WTC11 (cell line): ENCODE measurements at regions not wholly inside any gene's neighbourhood (a gene's known extent, or its start where the extent isn't known, plus 50 kb on each side); places are given as distances from the start of the nearest gene placed in this dataset.

Experiments
- ATAC-seq: fragments of 200-7000 bp; cut with Tn5 transposase; 2 replicates; pipeline ENCODE4 v1.10.0; 2021; ENCODE audit warnings: mild to moderate bottlenecking, moderate library complexity
- CTCF ChIA-PET: fragments of 300-600 bp; sonication (Branson Sonifier 250); formaldehyde crosslinking; loops from one replicate; lab custom pipeline; 2021; ENCODE audit warnings: antibody characterized with exemption; lab: Charles Lee
- POLR2A ChIA-PET: fragments of 350-600 bp; sonication (Branson Sonifier 250); formaldehyde crosslinking; loops from one replicate; lab custom pipeline; 2021; ENCODE audit warnings: antibody characterized with exemption; lab: Charles Lee
- DNase-seq: peaks from one replicate; pipeline ENCODE4 v3.0.0; 2021; ENCODE audit warnings: low spot score
- H3K27ac Mint-ChIP-seq: 2 replicates; pipeline ENCODE4 v1.8.0; 2021; ENCODE audit warnings: mixed read lengths
- H3K27me3 Mint-ChIP-seq: 2 replicates; pipeline ENCODE4 v1.8.0; 2021; ENCODE audit warnings: low read depth, mild to moderate bottlenecking, moderate library complexity, mixed read lengths
- H3K36me3 Mint-ChIP-seq: 2 replicates; pipeline ENCODE4 v1.8.0; 2021; ENCODE audit warnings: mixed read lengths
- H3K4me1 Mint-ChIP-seq: 2 replicates; pipeline ENCODE4 v1.8.0; 2022; ENCODE audit warnings: mixed read lengths
- H3K4me3 Mint-ChIP-seq: 2 replicates; pipeline ENCODE4 v1.8.0; 2021; ENCODE audit warnings: mild to moderate bottlenecking, moderate library complexity, mixed read lengths
- H3K9me3 Mint-ChIP-seq: 2 replicates; pipeline ENCODE4 v1.8.0; 2021; ENCODE audit warnings: mixed read lengths
- ATF1 ChIP-seq: sonication (generic); formaldehyde crosslinking; IDR thresholded peaks from 2 replicates; pipeline ENCODE4 v1.8.1; 2023; ENCODE audit warnings: mild to moderate bottlenecking, moderate library complexity, missing genetic modification reagents
- CREB1 ChIP-seq: sonication (generic); formaldehyde crosslinking; IDR thresholded peaks from 2 replicates; pipeline ENCODE4 v1.8.0; 2023; ENCODE audit warnings: mild to moderate bottlenecking, missing genetic modification reagents
- FOXP1 ChIP-seq: sonication (generic); formaldehyde crosslinking; IDR thresholded peaks from 2 replicates; pipeline ENCODE4 v1.8.0; 2022; ENCODE audit warnings: missing genetic modification reagents, mild to moderate bottlenecking, moderate library complexity, borderline replicate concordance
- KAT7 ChIP-seq: sonication (generic); formaldehyde crosslinking; IDR thresholded peaks from 2 replicates; pipeline ENCODE4 v1.8.1; 2023; ENCODE audit warnings: missing genetic modification reagents, mild to moderate bottlenecking, borderline replicate concordance
- NFATC4 ChIP-seq: fragments of 250-450 bp; sonication (Bioruptor Pico); IDR thresholded peaks from 2 replicates; pipeline ENCODE4 v1.9.0; 2021; ENCODE audit warnings: mild to moderate bottlenecking
- PRDM15 ChIP-seq: sonication (generic); formaldehyde crosslinking; IDR thresholded peaks from 2 replicates; pipeline ENCODE4 v1.8.0; 2022; ENCODE audit warnings: missing genetic modification reagents
- TP53 ChIP-seq: sonication (generic); formaldehyde crosslinking; IDR thresholded peaks from 2 replicates; pipeline ENCODE4 v1.8.1; 2023; ENCODE audit warnings: mild to moderate bottlenecking, missing genetic modification reagents
- ZBTB21 ChIP-seq: sonication (generic); formaldehyde crosslinking; IDR thresholded peaks from 2 replicates; pipeline ENCODE4 v1.8.1; 2023; ENCODE audit warnings: mild to moderate bottlenecking, missing genetic modification reagents, borderline replicate concordance
- ZNF317 ChIP-seq: sonication (generic); formaldehyde crosslinking; IDR thresholded peaks from 2 replicates; pipeline ENCODE4 v1.8.1; 2023; ENCODE audit warnings: low read depth, mild to moderate bottlenecking, moderate library complexity, missing genetic modification reagents, borderline replicate concordance
- TF ChIP-seq, protein P1 (sequence below): sonication (generic); formaldehyde crosslinking; IDR thresholded peaks from 2 replicates; pipeline ENCODE4 v1.8.1; 2023; ENCODE audit warnings: mild to moderate bottlenecking, missing genetic modification reagents, borderline replicate concordance
- TF ChIP-seq, protein P2 (sequence below): fragments of 250-450 bp; sonication (Bioruptor Pico); IDR thresholded peaks from 2 replicates; pipeline ENCODE4 v1.9.0; 2021; ENCODE audit warnings: mild to moderate bottlenecking
- TF ChIP-seq, protein P3 (sequence below): fragments of 250-450 bp; sonication (Bioruptor Pico); IDR thresholded peaks from 2 replicates; pipeline ENCODE4 v1.8.0; 2021; ENCODE audit warnings: mild to moderate bottlenecking
- TF ChIP-seq, protein P4 (sequence below): sonication (generic); formaldehyde crosslinking; IDR thresholded peaks from 2 replicates; pipeline ENCODE4 v1.8.0; 2022; ENCODE audit warnings: mild to moderate bottlenecking, missing genetic modification reagents
- TF ChIP-seq, protein P5 (sequence below): sonication (generic); formaldehyde crosslinking; IDR thresholded peaks from 2 replicates; pipeline ENCODE4 v1.8.0; 2023; ENCODE audit warnings: missing genetic modification reagents, mild to moderate bottlenecking, borderline replicate concordance

DNA sequence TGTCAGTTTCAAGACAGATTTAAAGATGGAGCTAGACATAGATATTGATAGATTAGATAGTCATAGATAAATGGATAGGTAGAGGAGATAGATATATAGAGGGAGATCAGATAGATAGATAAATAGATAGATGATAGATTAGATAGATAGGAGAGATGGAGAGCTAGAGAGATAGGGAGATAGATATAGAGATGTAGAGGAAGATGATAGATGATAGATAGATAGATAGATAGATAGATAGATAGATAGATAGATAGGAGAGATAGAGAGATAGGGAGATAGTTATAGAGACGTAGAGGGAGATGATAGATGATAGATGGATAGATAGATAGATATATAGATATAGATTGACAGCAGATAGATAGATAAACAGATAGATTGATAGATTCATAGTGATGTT, 1038.8 kb upstream of the AUTS2 start (continued):
- TF ChIP-seq, protein P1, sequence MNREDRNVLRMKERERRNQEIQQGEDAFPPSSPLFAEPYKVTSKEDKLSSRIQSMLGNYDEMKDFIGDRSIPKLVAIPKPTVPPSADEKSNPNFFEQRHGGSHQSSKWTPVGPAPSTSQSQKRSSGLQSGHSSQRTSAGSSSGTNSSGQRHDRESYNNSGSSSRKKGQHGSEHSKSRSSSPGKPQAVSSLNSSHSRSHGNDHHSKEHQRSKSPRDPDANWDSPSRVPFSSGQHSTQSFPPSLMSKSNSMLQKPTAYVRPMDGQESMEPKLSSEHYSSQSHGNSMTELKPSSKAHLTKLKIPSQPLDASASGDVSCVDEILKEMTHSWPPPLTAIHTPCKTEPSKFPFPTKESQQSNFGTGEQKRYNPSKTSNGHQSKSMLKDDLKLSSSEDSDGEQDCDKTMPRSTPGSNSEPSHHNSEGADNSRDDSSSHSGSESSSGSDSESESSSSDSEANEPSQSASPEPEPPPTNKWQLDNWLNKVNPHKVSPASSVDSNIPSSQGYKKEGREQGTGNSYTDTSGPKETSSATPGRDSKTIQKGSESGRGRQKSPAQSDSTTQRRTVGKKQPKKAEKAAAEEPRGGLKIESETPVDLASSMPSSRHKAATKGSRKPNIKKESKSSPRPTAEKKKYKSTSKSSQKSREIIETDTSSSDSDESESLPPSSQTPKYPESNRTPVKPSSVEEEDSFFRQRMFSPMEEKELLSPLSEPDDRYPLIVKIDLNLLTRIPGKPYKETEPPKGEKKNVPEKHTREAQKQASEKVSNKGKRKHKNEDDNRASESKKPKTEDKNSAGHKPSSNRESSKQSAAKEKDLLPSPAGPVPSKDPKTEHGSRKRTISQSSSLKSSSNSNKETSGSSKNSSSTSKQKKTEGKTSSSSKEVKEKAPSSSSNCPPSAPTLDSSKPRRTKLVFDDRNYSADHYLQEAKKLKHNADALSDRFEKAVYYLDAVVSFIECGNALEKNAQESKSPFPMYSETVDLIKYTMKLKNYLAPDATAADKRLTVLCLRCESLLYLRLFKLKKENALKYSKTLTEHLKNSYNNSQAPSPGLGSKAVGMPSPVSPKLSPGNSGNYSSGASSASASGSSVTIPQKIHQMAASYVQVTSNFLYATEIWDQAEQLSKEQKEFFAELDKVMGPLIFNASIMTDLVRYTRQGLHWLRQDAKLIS (CRISPR knock-in tag): no peak
- TF ChIP-seq, protein P2, sequence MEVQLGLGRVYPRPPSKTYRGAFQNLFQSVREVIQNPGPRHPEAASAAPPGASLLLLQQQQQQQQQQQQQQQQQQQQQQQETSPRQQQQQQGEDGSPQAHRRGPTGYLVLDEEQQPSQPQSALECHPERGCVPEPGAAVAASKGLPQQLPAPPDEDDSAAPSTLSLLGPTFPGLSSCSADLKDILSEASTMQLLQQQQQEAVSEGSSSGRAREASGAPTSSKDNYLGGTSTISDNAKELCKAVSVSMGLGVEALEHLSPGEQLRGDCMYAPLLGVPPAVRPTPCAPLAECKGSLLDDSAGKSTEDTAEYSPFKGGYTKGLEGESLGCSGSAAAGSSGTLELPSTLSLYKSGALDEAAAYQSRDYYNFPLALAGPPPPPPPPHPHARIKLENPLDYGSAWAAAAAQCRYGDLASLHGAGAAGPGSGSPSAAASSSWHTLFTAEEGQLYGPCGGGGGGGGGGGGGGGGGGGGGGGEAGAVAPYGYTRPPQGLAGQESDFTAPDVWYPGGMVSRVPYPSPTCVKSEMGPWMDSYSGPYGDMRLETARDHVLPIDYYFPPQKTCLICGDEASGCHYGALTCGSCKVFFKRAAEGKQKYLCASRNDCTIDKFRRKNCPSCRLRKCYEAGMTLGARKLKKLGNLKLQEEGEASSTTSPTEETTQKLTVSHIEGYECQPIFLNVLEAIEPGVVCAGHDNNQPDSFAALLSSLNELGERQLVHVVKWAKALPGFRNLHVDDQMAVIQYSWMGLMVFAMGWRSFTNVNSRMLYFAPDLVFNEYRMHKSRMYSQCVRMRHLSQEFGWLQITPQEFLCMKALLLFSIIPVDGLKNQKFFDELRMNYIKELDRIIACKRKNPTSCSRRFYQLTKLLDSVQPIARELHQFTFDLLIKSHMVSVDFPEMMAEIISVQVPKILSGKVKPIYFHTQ (CRISPR knock-in tag): no peak

GRCh38 chr7:68562323-68562899, 1035.9 kb upstream of the AUTS2 start:
- TF ChIP-seq ATF1 (CRISPR knock-in tag): no peak
- no peak for TF ChIP-seq ZNF317 (CRISPR knock-in tag)
- TF ChIP-seq FOXP1 (CRISPR knock-in tag): no peak
- TF ChIP-seq ZBTB21 (CRISPR knock-in tag): no peak
- TF ChIP-seq, protein P3, sequence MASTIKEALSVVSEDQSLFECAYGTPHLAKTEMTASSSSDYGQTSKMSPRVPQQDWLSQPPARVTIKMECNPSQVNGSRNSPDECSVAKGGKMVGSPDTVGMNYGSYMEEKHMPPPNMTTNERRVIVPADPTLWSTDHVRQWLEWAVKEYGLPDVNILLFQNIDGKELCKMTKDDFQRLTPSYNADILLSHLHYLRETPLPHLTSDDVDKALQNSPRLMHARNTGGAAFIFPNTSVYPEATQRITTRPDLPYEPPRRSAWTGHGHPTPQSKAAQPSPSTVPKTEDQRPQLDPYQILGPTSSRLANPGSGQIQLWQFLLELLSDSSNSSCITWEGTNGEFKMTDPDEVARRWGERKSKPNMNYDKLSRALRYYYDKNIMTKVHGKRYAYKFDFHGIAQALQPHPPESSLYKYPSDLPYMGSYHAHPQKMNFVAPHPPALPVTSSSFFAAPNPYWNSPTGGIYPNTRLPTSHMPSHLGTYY: no peak
- no peak for TF ChIP-seq NFATC4
- TF ChIP-seq, protein P4, sequence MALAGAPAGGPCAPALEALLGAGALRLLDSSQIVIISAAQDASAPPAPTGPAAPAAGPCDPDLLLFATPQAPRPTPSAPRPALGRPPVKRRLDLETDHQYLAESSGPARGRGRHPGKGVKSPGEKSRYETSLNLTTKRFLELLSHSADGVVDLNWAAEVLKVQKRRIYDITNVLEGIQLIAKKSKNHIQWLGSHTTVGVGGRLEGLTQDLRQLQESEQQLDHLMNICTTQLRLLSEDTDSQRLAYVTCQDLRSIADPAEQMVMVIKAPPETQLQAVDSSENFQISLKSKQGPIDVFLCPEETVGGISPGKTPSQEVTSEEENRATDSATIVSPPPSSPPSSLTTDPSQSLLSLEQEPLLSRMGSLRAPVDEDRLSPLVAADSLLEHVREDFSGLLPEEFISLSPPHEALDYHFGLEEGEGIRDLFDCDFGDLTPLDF: no peak
- CTCF ChIA-PET: no interaction called here
- Mint-ChIP-seq H3K4me3 (no peak overlapping the region), H3K36me3 (no peaks in the 10 kb centered on the region), H3K27ac (no peak overlapping the region), H3K9me3 (peaks cover 10% of the 10 kb centered on the region), H3K4me1 (no peaks in the 10 kb centered on the region), H3K27me3 (no peaks in the 10 kb centered on the region)
- no peak for DNase-seq
- POLR2A ChIA-PET: no interaction called here
- no peak for ATAC-seq

- H3K27me3 Mint-ChIP-seq: no peaks in the 10 kb centered on the region
- no peaks in the 10 kb centered on the region for H3K36me3 Mint-ChIP-seq
- H3K4me3 Mint-ChIP-seq: no peak overlapping the region
- CTCF ChIA-PET: no interaction called here
- DNase-seq: no peak
- no peaks in the 10 kb centered on the region for H3K4me1 Mint-ChIP-seq
- POLR2A ChIA-PET: no interaction called here
- ATAC-seq: no peak
- peaks cover 10% of the 10 kb centered on the region for H3K9me3 Mint-ChIP-seq
- no peak overlapping the region for H3K27ac Mint-ChIP-seq
- TF ChIP-seq KAT7 (CRISPR knock-in tag) (no peak), CREB1 (CRISPR knock-in tag) (no peak), PRDM15 (CRISPR knock-in tag) (no peak), TP53 (CRISPR knock-in tag) (no peak)
- TF ChIP-seq, protein P5, sequence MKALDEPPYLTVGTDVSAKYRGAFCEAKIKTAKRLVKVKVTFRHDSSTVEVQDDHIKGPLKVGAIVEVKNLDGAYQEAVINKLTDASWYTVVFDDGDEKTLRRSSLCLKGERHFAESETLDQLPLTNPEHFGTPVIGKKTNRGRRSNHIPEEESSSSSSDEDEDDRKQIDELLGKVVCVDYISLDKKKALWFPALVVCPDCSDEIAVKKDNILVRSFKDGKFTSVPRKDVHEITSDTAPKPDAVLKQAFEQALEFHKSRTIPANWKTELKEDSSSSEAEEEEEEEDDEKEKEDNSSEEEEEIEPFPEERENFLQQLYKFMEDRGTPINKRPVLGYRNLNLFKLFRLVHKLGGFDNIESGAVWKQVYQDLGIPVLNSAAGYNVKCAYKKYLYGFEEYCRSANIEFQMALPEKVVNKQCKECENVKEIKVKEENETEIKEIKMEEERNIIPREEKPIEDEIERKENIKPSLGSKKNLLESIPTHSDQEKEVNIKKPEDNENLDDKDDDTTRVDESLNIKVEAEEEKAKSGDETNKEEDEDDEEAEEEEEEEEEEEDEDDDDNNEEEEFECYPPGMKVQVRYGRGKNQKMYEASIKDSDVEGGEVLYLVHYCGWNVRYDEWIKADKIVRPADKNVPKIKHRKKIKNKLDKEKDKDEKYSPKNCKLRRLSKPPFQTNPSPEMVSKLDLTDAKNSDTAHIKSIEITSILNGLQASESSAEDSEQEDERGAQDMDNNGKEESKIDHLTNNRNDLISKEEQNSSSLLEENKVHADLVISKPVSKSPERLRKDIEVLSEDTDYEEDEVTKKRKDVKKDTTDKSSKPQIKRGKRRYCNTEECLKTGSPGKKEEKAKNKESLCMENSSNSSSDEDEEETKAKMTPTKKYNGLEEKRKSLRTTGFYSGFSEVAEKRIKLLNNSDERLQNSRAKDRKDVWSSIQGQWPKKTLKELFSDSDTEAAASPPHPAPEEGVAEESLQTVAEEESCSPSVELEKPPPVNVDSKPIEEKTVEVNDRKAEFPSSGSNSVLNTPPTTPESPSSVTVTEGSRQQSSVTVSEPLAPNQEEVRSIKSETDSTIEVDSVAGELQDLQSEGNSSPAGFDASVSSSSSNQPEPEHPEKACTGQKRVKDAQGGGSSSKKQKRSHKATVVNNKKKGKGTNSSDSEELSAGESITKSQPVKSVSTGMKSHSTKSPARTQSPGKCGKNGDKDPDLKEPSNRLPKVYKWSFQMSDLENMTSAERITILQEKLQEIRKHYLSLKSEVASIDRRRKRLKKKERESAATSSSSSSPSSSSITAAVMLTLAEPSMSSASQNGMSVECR (CRISPR knock-in tag): no peak
Observed at GRCh38 chr7:68564306-68565135, 1033.8 kb upstream of the AUTS2 start.
